NCI-H2029 treated with DMSO at 0.1 percent for 48 hours (cell line): ENCODE measurements at regions not wholly inside any gene's neighbourhood (a gene's known extent, or its start where the extent isn't known, plus 50 kb on each side); places are given as distances from the start of the nearest gene placed in this dataset.
"Not testable (repeated sequence)": the region's sequence is repeated elsewhere in the genome, so short reads cannot be mapped to it uniquely, and the experiment has no call there.

Source experiments
- DNase-seq: peaks from one replicate; lab custom pipeline; 2025; lab: John Stamatoyannopoulos, UW

DNA sequence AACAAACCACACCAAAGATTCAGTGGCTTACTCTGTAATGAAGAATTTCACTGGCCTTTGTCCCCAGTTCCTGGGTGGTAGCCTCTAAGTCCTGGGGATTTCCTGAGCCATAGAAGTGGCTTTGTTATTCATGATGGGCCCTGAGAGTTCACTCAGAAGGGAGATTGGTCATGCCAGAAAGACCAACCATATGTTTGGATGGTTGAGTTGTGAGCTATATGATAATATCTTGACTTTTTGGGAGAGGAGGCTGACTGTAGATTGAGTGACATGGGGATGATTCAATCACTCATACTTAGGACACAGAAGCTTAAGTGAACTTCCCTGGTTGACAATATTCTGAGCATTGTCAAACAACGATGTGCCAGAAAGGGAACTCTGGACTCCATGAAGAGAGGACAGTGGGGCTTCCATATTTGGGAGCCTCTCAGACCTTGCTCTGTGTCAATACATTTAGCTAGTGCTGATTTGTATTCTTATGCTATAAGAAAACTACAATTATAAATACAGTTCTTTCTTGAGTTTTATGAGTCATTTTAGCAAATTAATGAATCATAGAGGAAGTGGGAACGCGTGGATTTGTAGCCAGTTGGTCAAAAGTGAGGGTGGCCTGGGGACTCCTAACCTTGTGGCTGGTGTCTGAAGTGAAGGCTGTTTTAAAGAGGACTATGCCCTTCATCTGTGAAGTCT is 392.0 kb downstream of the GBA3 start:
- DNase-seq, result no peak

DNA sequence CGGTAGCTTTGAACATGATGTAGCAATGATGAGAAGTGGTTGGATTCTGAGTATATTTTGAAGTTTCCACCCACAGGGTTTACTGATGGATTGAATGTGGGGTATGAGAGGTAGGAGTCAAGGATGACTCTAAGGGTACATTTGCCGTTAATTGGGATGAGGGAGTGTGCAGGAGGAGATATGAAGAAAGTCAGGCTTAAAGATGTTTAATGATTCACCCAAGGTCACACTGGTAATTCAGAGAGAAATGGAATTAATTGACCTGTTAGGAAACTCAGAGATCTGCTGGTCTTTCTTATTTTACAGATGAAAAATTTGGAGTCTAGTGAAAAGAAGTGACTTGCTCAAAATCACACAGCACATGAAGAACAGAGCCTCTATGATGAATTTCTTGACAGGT is 390.7 kb downstream of the GBA3 start:
- DNase-seq, result no peak

DNA sequence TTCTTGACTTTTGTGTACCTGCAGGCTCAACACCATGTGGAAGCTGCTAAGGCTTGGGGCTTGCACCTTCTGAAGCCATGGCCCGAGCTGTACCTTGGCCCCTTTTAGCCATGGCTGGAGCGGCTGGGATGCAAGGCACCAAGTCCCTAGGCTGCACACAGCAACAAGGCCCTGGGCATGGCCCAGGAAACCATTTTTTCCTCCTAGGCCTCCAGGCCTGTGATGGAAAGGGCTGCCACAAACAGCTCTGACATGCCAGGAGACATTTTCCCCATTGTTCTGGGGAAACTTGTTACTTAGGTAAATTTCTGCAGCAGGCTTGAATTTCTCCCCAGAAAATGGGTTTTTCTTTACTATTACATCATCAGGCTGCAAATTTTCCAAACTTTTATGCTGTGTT is 387.4 kb downstream of the GBA3 start:
- DNase-seq, result not testable (repeated sequence)

DNA sequence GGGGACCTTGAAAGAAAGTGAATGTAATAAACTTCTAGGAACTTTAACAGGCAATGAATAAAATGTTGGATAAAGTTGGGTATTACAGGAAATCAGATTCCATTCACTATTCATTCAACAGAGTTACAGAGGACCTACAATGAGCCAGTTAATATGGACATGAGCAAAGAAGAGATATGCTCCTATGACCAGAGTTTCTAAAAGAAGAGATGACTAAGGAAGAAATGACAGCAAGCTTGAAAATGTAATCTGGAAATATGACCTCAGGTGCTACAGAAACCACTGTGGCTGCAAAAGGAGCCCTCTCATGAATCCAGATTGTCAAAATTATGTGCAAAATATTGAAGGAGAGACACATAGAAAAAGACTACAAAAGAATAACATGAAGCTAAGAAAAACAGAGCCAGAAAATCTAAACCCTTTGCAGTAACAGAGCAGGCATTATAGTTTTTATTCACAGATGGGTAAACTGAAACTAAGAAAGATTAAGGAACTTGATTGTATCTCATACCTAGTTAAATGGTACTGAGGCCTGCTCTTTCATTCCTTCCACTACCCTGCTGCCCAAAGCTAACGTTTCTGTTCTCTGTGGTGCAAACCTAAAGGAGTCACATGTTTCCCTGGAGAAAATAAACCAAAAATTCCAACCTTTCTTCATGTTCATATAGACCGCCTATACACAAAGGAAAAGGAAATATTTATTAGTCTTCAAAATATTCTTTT is 378.3 kb downstream of the GBA3 start:
- no peak for DNase-seq

DNA sequence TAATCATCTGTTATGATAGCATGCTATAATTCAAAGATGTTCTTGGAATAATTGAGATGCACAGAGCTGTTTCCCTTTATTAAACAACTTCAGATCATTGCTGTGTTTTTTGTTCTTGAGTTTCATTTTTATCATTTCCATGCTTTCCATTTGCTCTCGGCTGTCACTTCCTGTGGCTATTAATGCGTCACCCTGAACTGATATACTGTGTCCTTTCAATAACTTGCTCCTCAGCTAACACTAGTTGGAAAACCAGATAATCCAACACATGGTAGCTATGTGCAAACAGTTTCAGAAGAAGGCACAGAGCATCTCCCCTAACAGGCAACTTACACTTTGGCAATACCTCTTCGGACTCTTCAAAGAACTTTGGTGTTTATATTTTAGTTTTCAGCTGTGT is 376.0 kb downstream of the GBA3 start:
- no peak for DNase-seq

DNA sequence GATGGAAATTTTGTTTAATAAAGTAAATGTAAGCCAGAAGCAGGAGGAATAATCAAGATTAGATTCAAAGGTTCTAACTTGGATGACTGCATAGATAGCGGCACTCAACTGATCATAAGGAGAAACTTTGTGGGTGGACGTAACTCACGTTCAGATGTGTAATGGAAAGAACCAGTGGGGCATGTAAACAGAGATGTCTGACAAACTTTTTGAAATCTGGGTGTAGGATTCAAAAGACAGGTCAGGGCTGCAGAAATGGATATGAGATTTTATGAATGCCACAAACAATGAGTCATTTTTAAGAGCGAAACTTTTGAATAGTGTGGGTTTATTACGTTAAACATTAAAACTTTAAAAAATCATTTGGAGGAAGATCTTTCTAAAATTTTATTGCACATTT is 375.6 kb downstream of the GBA3 start:
- no peak for DNase-seq

DNA sequence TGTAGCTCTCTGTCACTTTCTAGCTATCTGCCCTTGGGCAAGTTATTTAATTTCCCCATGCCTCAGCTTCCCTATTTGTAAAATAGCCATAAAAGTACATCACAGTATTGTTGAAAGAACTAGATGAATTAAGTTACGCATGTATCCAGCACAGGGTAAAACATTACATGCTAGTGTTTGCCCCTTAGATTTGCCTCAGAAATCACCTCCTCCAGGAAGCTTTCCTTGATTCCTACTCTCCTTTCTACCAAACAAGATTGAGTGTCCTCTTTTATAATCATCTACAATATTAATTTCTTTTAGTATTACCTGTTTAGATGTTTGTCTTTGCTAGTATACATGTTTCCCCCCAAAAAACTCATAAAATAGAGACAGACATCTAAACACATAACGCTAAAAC is 369.5 kb downstream of the GBA3 start:
- no peak for DNase-seq

DNA sequence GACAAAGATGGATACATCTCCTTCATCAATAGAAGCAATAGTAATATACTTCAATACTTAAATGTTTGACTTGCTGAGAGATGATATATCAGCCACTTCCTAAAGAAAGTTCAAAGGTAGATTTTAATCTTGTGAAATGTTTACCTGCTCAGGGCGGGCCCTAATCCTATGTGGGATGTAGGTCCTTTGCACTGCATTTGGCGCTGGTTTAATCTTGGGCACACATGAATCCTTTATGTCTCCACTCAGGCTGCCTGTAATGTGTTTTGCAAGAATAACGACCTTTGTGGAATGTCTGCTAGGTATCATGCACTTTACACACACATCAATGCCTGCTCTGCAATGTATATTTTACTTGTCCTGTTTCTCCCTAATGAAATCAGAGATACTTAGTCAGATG is 368.7 kb downstream of the GBA3 start:
- no peak for DNase-seq

DNA sequence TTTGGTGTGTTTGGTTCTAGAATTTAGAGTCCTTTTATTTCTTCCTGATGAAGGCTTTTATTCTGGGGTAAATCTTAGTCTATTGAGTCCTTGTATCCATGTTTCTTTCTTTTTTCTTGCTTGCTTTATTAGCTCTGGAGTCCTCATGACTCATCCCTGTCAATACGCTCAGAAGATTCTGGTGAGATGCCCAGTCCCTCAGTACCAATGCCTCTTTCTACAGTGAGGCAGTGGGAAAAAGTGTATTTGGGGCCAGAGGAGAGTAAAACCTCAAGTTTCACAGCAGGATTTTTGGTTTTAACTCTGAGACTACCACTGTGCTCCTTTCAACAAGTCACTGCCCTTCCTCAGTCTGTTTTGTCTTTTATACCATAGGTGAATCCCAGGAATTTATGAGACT is 368.0 kb downstream of the GBA3 start:
- no peak for DNase-seq

DNA sequence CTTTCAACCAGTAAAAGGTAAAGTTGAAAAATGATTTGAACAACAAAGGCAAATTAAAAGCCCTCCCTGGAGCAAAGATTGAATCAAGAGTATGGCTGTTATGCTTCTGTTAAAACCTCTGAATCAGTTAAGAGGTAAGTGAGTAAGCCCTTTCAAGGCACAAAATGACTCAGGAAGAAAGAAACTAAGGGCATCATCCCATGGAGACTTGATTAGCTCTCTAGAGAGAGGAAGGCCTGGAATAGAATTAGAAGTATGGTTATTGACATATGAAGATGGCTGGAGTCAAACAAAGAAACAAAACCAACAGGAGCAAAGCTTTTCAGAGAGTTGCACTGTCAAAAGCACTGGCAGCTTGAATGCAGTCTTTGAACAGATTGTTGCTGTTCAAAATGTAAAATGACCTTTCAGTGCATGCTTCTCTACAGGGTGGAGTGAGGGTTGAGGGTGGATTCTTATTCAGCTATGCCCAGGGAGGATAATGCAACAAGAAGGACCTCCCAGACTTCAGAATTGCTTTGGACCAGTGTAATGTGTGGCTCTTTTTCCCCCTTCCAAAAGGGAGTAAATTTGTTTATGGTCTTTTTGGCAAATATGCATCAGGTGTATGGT is 365.5 kb downstream of the GBA3 start:
- DNase-seq, result no peak

DNA sequence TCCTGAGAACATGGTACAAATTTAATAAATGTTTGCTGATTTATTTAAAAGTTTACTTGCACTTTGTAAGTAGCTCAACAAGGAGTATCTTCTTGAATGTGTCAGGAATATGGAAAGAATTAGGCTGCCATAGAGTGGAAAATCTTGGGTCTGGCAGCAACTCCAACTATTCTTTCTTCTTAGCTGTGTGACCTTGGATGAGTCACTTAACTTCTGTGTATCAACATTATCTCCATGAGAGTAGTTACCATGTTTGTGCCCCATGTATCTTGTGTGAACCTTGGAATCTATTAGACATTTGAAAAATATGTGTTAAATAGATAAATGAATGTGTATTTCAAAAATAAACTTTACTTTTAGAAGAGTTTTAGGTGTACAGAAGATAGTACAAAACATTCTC is 348.8 kb downstream of the GBA3 start:
- no peak for DNase-seq

DNA sequence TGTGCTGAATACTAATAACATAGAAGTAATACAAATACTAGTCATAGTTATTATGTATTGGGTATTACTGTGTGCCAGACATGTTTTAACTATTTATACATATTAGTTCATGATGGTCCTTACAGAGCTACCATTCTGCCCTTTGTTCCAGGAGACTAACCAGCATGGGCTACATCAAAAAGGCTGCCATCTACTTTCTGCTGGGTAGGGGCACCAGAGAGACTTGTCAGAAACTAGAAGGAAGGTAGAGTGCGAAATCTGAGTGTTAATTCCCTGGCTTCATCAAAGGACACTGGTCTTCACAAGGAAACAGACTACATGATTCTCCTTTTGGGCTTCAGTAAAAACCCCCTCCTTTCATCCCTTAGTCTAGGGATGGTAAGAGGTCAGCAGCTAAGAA is 347.8 kb downstream of the GBA3 start:
- no peak for DNase-seq

DNA sequence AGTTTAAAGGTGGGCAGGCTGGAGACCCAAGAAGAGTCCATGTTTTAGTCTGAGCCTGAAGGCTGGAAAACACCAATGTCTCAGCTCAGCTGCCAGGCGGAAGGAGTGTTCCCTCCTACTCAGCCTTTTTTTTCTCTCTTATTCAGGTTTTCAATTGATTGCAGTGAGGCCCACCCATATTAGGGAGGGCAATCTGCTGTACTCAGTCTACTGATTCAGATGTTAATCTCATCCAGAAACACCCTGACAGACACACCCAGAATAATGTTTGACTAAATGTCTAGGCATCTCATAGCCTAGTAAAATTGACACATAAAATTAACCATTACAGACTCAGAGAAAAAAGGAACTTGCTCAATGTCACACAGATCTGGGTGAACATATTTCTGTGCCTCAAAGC is 347.1 kb downstream of the GBA3 start:
- no peak for DNase-seq

DNA sequence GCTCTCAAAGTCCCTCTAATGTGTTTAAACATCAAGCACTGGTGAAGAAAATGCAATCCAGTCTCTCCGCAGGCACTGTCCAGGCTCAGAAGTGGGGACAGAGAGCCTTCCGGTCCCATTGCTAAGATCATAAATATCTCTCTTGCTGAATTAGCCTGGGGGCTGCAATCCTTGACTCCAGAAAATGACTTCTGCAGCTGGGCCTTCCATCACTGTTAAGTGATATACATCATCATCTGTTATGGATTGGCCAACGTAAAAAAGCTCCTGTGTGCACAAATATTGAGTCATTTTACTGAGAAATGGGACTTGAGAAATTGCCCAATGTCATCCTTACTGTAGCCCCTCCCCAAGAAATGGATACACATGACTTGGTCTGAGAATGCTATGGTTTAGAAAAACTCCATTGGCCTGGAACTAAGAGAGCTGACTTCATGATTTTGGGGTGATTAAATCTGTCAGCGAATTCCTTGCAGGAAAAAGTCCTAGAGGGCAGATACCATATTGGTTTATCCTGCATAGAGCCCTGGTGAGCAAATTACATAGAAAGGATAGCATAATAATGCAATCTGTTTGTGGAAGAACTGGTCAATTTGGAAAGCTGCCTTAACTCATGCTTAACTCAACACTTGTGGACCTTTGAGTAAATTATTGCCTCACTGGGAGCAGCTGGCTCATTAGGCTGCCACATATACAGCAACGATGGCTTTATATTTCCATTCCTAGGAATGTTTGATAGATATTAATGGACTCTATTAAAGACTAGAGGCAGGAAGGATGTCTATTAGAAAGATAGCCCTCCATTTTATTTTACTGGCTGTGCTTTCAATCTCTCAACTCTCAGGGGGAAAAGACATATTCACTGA is 346.1 kb downstream of the GBA3 start:
- DNase-seq, result no peak

DNA sequence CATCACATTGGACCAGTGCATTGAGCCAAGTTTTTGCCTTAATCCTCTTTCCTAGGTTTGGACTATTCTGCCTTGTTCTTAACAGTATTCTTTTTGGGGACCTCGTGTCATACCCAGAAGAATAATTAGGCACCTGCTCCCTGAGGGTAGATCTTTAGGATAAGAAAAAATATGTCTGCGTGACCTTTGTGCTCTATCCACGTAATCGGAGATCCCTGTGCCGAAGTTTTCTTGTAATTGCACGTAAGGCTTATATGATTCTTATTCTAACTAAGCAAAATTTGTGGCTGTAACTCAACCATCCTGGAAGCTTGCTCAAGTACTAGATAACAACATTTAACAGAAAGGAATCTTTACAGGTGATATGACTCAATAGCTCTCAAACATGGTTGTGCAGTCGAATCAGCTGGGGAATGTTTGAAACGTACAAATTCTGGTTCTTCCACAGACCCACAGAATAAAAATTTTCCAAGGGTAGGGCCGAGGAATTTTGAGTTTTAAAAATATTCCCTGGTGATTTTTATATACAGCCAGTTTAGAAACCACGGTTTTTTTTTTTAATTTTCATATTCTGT is 344.3 kb downstream of the GBA3 start:
- no peak for DNase-seq

DNA sequence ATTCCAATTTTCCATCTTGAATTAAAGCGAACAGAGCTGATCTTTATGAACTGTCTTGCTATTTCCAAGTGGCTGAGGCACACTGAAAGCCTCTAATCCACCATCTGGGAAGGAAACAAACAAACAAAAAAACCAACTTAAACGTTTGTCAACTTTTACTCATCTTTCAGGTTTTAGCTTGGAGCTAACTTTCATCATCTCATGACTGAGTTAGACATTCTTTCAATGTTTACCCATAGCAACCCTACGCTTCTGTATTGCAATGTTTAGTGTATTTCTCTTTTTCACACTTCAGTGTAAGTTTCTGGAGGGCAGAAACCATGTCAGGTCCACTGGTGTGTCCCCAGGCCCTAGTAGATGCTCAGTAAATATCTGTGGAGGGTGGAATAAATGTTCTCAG is 343.8 kb downstream of the GBA3 start:
- no peak for DNase-seq

DNA sequence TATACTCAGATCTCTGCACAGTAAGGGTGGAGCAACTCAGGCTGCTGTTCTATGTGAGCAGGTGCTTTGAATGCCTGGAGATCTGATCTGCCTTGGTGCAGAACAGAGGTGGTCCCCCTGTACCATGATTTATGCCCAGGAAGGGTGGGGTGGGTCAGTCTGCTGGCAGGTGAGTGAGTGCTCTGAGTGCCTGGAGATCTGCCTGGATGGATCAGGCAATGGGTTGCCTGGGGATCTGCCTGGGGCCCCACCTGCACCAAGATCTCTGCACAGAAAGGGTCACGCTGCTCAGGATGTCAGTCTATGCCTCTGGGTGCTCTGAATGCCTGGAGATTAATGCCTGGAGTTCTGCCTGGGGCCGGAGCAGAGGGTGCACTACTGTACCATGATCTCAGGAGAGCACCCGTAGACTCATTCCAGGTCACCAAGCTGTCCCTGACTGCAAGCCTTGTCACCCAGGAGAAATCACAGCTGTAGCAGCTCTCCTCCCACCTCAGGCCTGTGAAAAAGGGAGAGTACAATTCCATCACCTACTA is 342.9 kb downstream of the GBA3 start:
- DNase-seq, result no peak

DNA sequence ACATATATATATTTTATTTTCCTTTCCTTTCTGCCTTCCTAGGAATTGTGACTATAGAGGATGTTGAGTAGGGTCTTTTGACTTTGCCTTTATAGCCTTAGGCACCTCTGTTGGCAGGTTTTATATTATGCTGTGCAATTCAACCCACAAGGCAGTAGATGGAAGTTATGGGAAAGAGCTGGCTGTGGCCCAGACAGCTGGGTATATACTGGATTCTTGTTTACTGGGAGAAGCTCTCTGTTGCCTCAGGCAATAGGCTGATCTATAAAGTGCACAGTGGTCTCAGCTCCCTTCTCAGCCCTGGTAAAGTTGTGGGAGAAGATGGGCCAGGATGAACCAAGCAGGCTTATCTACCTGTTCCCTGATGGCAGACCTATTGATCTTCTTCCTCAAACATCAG is 342.0 kb downstream of the GBA3 start:
- DNase-seq, result no peak

DNA sequence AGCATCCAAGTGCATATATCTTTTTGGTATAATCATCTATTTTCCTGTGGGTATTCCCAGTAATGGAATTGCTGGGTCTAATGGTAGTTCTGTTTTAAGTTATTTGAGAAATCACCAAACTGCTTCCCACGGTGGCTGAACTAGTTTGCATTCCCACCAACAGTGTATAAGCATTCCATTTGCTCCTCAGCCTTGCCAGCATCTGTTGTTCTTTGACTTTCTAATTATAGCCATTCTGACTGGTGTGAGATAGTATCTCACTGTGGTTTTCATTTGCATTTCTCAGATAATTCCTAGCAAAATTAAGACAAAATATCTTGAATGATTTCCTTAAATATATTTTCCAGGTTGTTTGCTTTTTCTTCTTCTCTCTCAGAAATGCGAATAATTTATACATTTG is 341.1 kb downstream of the GBA3 start:
- no peak for DNase-seq

DNA sequence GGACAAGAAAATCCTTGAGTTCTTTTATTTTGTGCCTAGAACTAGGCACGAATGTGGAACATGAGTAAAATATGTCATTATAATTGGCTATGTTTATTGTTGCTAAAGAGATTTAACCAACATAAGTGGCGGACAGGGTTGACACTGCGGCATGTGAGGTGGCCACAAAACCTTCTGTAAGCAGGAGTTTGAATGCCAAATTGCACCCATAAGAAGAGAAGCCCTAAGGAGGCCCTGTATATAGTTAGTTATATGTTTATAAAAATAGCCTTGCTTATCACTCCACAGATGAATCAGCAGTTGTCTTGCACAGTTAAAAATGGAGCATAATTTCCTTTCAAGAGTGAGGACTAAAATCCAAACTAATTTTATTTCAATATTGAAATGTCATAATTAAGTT is 336.1 kb downstream of the GBA3 start:
- DNase-seq, result no peak

DNA sequence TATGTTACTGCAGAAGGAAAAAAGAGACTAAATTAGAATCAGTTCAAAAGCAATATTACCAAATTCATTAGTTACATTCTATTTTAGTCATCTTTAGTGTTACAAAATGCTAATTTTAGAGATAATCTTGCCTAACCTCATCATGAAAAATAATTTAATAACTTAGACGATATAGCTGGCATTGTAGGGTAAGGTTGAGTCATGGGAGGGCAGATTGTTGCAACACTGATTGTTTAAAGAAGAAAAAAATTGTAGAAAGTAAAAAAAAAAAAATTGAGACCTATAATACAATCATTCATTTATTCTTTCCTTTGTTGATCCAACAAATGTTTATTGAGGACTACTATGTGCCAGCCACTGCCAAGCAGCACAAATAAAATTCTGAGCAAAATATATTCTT is 330.9 kb downstream of the GBA3 start:
- DNase-seq, result no peak

DNA sequence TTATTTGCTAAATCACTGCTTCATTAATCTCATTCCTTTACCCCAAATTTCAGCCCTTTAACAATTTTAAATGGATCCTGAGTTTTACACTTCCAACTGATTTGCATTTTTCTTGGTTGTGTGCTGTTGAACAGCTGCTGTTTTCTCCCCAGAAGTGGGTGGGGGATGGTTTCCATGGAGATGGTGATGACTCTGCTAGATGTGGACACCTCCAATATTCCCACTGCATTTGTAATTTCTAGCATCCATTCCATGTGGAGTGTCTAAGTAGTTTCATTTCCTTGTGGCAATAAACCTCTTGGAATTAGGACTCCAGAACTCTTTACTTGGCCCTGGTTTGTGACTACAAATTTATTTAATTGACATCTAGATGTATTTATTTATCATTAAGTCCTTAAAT is 330.4 kb downstream of the GBA3 start:
- no peak for DNase-seq
